ENCODE measurements at regions not wholly inside any gene's neighbourhood (a gene's known extent, or its start where the extent isn't known, plus 50 kb on each side); places are given as distances from the start of the nearest gene placed in this dataset.

- BruUV-seq (replicated peaks) = no TSS peak
- Histone ChIP-seq H3K4me1 (ENCODE audit: insufficient read depth, low read length) (no peaks in the 10 kb centered on the region), H3F3A (ENCODE audit: low read length, unreplicated experiment) (no peaks in the 10 kb centered on the region), H3K36me3 (ENCODE audit: low read depth, low read length) (no peaks in the 10 kb centered on the region), H3K9me2 (replicated peaks; ENCODE audit: low read length) (no peaks in the 10 kb centered on the region), H4K20me1 (ENCODE audit: low read length) (no peaks in the 10 kb centered on the region), H3K4me2 (ENCODE audit: low read length) (no peak overlapping the region), H3K27me3 (ENCODE audit: low read length) (peaks cover 19% of the 10 kb centered on the region; the same call in 1 of the 2 replicates), H3K4me3 (ENCODE audit: low read length) (no peak overlapping the region), H3K79me2 (ENCODE audit: low read length) (no peaks in the 10 kb centered on the region), H3K9ac (ENCODE audit: low read length) (no peak overlapping the region), H2AFZ (ENCODE audit: low read length) (no peak overlapping the region), H3K27ac (ENCODE audit: low read length) (no peak overlapping the region), H3K9me3 (ENCODE audit: low read length) (no peaks in the 10 kb centered on the region)
- ATAC-seq (no peak), DNase-seq (no peak)
- ChIA-PET CTCF (no interaction called here), POLR2A (ENCODE audit: unreplicated experiment) (no interaction called here)
- no peak for TF ChIP-seq EZH2phosphoT487 (IDR thresholded peaks at IDR 0.05; ENCODE audit: borderline replicate concordance, low read length)
- no peak for TF ChIP-seq CTCF (conservative IDR thresholded peaks at IDR 0.05; ENCODE audit: low read depth, low read length)
- TF ChIP-seq EZH2 (IDR thresholded peaks at IDR 0.05; ENCODE audit: low read length, unreplicated experiment) = no peak
- intact Hi-C loops (cut with micrococcal nuclease) = no loop called here
Observed at GRCh38 chr14:21802441-21802840, 128.8 kb upstream of the OR4E1 start.

GRCh38 chr14:21796916-21797315, 123.3 kb upstream of the OR4E1 start:
- POLR2A ChIA-PET (ENCODE audit: unreplicated experiment) = no interaction called here
- DNase-seq (no peak), ATAC-seq (no peak)
- H3K27me3 ChIP-seq (ENCODE audit: low read length) = peaks cover 17% of the 10 kb centered on the region; the same call in 1 of the 2 replicates
- no peaks in the 10 kb centered on the region for H3K4me1 ChIP-seq (ENCODE audit: insufficient read depth, low read length)
- no peaks in the 10 kb centered on the region for H3K9me2 ChIP-seq (replicated peaks; ENCODE audit: low read length)
- CTCF ChIA-PET = no interaction called here
- no peak overlapping the region for H3K27ac ChIP-seq (ENCODE audit: low read length)
- no peaks in the 10 kb centered on the region for H3K9me3 ChIP-seq (ENCODE audit: low read length)
- H3K36me3 ChIP-seq (ENCODE audit: low read depth, low read length) = no peaks in the 10 kb centered on the region; the same call in 1 of the 2 replicates
- no peaks in the 10 kb centered on the region for H3K79me2 ChIP-seq (ENCODE audit: low read length)
- BruUV-seq (replicated peaks) = no TSS peak
- H4K20me1 ChIP-seq (ENCODE audit: low read length) = no peaks in the 10 kb centered on the region
- no peak overlapping the region for H3K4me2 ChIP-seq (ENCODE audit: low read length)
- TF ChIP-seq EZH2 (IDR thresholded peaks at IDR 0.05; ENCODE audit: low read length, unreplicated experiment) (no peak), CTCF (conservative IDR thresholded peaks at IDR 0.05; ENCODE audit: low read depth, low read length) (no peak), EZH2phosphoT487 (IDR thresholded peaks at IDR 0.05; ENCODE audit: borderline replicate concordance, low read length) (no peak)
- H2AFZ ChIP-seq (ENCODE audit: low read length) = no peak overlapping the region
- intact Hi-C loops (cut with micrococcal nuclease) = no loop called here
- H3K4me3 ChIP-seq (ENCODE audit: low read length) = no peak overlapping the region
- H3F3A ChIP-seq (ENCODE audit: low read length, unreplicated experiment) = no peaks in the 10 kb centered on the region
- H3K9ac ChIP-seq (ENCODE audit: low read length) = no peak overlapping the region

- H3K9ac ChIP-seq (ENCODE audit: low read length) = no peak overlapping the region
- H4K20me1 ChIP-seq (ENCODE audit: low read length) = no peaks in the 10 kb centered on the region
- ATAC-seq = no peak
- no peak overlapping the region for H3K4me3 ChIP-seq (ENCODE audit: low read length)
- ChIA-PET POLR2A (ENCODE audit: unreplicated experiment) (no interaction called here), CTCF (no interaction called here)
- H2AFZ ChIP-seq (ENCODE audit: low read length) = no peak overlapping the region
- DNase-seq = no peak
- H3K9me3 ChIP-seq (ENCODE audit: low read length) = no peaks in the 10 kb centered on the region
- no peaks in the 10 kb centered on the region for H3K79me2 ChIP-seq (ENCODE audit: low read length)
- intact Hi-C loops (cut with micrococcal nuclease) = no loop called here
- no peak overlapping the region for H3K27ac ChIP-seq (ENCODE audit: low read length)
- BruUV-seq (replicated peaks) = no TSS peak
- no peaks in the 10 kb centered on the region for H3K9me2 ChIP-seq (replicated peaks; ENCODE audit: low read length)
- no peaks in the 10 kb centered on the region for H3K4me1 ChIP-seq (ENCODE audit: insufficient read depth, low read length)
- no peaks in the 10 kb centered on the region for H3F3A ChIP-seq (ENCODE audit: low read length, unreplicated experiment)
- no peak overlapping the region for H3K4me2 ChIP-seq (ENCODE audit: low read length)
- H3K27me3 ChIP-seq (ENCODE audit: low read length) = peaks cover 12% of the 10 kb centered on the region; the same call in 1 of the 2 replicates
- H3K36me3 ChIP-seq (ENCODE audit: low read depth, low read length) = no peaks in the 10 kb centered on the region; the same call in 1 of the 2 replicates
- TF ChIP-seq EZH2 (IDR thresholded peaks at IDR 0.05; ENCODE audit: low read length, unreplicated experiment) = no peak
- TF ChIP-seq CTCF (conservative IDR thresholded peaks at IDR 0.05; ENCODE audit: low read depth, low read length) = no peak
- TF ChIP-seq EZH2phosphoT487 (IDR thresholded peaks at IDR 0.05; ENCODE audit: borderline replicate concordance, low read length) = no peak
Observed at GRCh38 chr14:21795456-21795855, 121.8 kb upstream of the OR4E1 start.
